CD8-positive, alpha-beta memory T cell (primary cell): ENCODE measurements at regions not wholly inside any gene's neighbourhood (a gene's known extent, or its start where the extent isn't known, plus 50 kb on each side); places are given as distances from the start of the nearest gene placed in this dataset.
A peak's percentile ranks its signal among the peaks of the same experiment; 100 is the strongest.

Experiments used
- CTCF ChIA-PET: fragments of 350-600 bp; sonication (Branson Sonifier 250); formaldehyde crosslinking; loops from one replicate; lab custom pipeline; 2021; ENCODE audit warnings: antibody characterized with exemption; lab: Charles Lee
- POLR2A ChIA-PET: fragments of 350-600 bp; sonication (Branson Sonifier 250); formaldehyde crosslinking; loops from one replicate; lab custom pipeline; 2021; ENCODE audit warnings: antibody characterized with exemption; lab: Charles Lee
- DNase-seq, 5 donors: peaks; one replicate each; pipeline versions ENCODE4 v3.0.0 to v3.0.0-alpha.2; 2020 to 2022; ENCODE audit warnings: mixed read lengths in 1 of 5
- H3K27ac ChIP-seq: one replicate; pipeline ENCODE4 v1.7.0; 2013; ENCODE audit warnings: low read depth, mild to moderate bottlenecking, low read length, moderate library complexity
- H3K27me3 ChIP-seq: 2 replicates; pipeline ENCODE4 v1.7.0; 2013; ENCODE audit warnings: low read length, mild to moderate bottlenecking; ENCODE audit not compliant: insufficient read depth, poor library complexity, severe bottlenecking
- H3K36me3 ChIP-seq: 2 replicates; pipeline ENCODE4 v1.7.0; 2013; ENCODE audit warnings: mild to moderate bottlenecking, low read length, moderate library complexity; ENCODE audit not compliant: insufficient read depth
- H3K4me1 ChIP-seq: 2 replicates; pipeline ENCODE4 v1.7.0; 2013; ENCODE audit warnings: mild to moderate bottlenecking, low read length, moderate library complexity; ENCODE audit not compliant: insufficient read depth
- H3K4me3 ChIP-seq: 2 replicates; pipeline ENCODE4 v1.7.0; 2013; ENCODE audit warnings: mild to moderate bottlenecking, low read length
- H3K9me3 ChIP-seq: 2 replicates; pipeline ENCODE4 v1.7.0; 2013; ENCODE audit warnings: mild to moderate bottlenecking, low read length
- H3K27ac Mint-ChIP-seq, 8 donors: one replicate each; pipeline ENCODE4 v1.8.0; 2020 to 2021; ENCODE audit warnings: mixed read lengths in 8 of 8, mild to moderate bottlenecking in 6 of 8, inconsistent platforms in 3 of 8, moderate library complexity in 3 of 8
- H3K27me3 Mint-ChIP-seq, 2 donors: one replicate each; pipeline ENCODE4 v1.8.0; 2020 to 2021; ENCODE audit warnings: mixed read lengths in 2 of 2, mild to moderate bottlenecking in 1 of 2, moderate library complexity in 1 of 2
- H3K36me3 Mint-ChIP-seq, 3 donors: one replicate each; pipeline ENCODE4 v1.8.0; 2020 to 2021; ENCODE audit warnings: mixed read lengths in 3 of 3, inconsistent platforms in 1 of 3, mild to moderate bottlenecking in 1 of 3
- H3K4me1 Mint-ChIP-seq, 3 donors: one replicate each; pipeline ENCODE4 v1.8.0; 2020 to 2021; ENCODE audit warnings: mixed read lengths in 3 of 3, inconsistent platforms in 1 of 3, mild to moderate bottlenecking in 1 of 3
- H3K4me3 Mint-ChIP-seq, 7 donors: one replicate each; pipeline ENCODE4 v1.8.0; 2020 to 2021; ENCODE audit warnings: mixed read lengths in 7 of 7, mild to moderate bottlenecking in 6 of 7, moderate library complexity in 4 of 7, inconsistent platforms in 2 of 7
- H3K9me3 Mint-ChIP-seq, 5 donors: one replicate each; pipeline ENCODE4 v1.8.0; 2020 to 2022; ENCODE audit warnings: mixed read lengths in 5 of 5, mild to moderate bottlenecking in 3 of 5, moderate library complexity in 2 of 5, inconsistent platforms in 1 of 5

DNA sequence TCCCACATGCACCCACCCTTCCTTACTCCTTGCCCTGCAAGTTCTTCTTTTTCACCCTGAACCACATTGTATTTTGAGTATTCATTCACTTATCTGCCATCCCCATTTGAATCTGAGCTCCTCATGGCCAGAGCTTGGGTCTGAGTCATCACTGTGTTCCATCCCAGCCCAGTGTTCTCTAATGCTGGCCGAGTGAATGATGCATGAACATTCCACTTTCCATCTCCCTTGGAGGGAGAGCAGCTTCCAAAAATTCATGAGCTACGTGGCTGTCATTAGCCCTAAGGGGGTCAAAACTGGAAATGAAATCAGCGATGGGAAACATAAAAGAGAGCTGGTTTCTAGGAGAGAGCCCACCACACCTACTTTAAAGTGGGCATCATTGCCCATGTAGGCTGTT, 187.0 kb upstream of the USP24 start:
- POLR2A ChIA-PET = no interaction called here
- H3K4me1 ChIP-seq = no peaks in the 10 kb centered on the region

DNA sequence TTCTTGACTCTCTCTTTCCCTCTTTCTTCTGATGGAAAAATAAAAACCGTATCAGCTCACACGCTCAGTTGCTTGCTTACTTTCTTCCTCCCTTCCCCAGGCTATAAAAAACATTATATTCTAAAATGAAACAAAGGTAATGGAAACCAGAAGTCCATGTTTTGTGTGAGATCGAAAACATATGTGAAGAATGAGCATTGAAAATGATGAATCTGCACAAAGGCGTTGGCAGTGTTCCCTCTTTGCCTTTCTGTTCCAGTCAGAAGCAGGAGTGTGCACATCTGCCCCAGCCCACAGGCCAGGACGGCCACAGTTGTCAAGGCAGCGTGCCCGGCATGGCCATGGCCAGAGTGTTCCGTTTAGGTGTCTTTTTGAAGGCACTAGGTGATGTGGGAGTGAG, 185.3 kb upstream of the USP24 start:
- H3K9me3 ChIP-seq = no peaks in the 10 kb centered on the region
- no peaks in the 10 kb centered on the region for H3K27me3 ChIP-seq
- Mint-ChIP-seq H3K9me3 (no peaks in the 10 kb centered on the region), H3K36me3 (no peaks in the 10 kb centered on the region), H3K27me3 (peaks cover 19 to 71% of the 10 kb centered on the region in 2 donors), H3K4me3 (no peak overlapping the region), H3K27ac (no peak overlapping the region), H3K4me1 (no peaks in the 10 kb centered on the region)
- ChIA-PET POLR2A (no interaction called here), CTCF (no interaction called here)
- no peak overlapping the region for H3K4me3 ChIP-seq
- DNase-seq = no peak
- H3K36me3 ChIP-seq = no peaks in the 10 kb centered on the region
- H3K4me1 ChIP-seq = no peaks in the 10 kb centered on the region
- no peak overlapping the region for H3K27ac ChIP-seq

More for the DNA sequence above, 187.0 kb upstream of the USP24 start:
- Histone ChIP-seq H3K27ac (no peak overlapping the region), H3K9me3 (no peaks in the 10 kb centered on the region), H3K36me3 (no peaks in the 10 kb centered on the region), H3K4me3 (no peak overlapping the region), H3K27me3 (no peaks in the 10 kb centered on the region)
- Mint-ChIP-seq H3K4me1 (no peaks in the 10 kb centered on the region), H3K27ac (no peak overlapping the region), H3K27me3 (peaks cover 19 to 71% of the 10 kb centered on the region in 2 donors), H3K4me3 (no peak overlapping the region), H3K36me3 (no peaks in the 10 kb centered on the region), H3K9me3 (no peaks in the 10 kb centered on the region)
- no peak for DNase-seq
- CTCF ChIA-PET = no interaction called here

DNA sequence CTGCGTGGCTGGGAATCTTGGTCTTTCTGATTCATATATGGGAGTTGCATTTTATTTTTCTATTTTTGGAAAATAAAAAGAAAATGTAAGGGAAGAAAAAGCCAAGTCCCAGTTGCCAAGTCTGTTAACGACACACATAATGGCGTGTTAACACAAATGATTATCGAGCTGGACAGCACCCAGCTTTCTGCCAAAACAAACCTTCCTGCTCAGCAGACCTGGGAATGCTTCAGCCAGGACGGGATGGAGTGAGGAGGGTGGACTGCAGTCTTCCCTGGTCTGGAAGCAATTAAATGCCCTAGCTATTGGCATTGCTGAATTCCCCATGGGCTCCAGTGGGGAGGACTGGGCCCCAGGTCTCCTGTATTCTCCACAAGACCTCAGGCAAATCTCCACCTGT, 184.2 kb upstream of the USP24 start:
- H3K27ac ChIP-seq = no peak overlapping the region
- Mint-ChIP-seq H3K36me3 (no peaks in the 10 kb centered on the region), H3K27me3 (peaks cover 17 to 65% of the 10 kb centered on the region in 2 donors), H3K4me3 (no peak overlapping the region), H3K4me1 (no peaks in the 10 kb centered on the region), H3K27ac (no peak overlapping the region), H3K9me3 (peaks cover 0 to 4% (median 4%) of the 10 kb centered on the region in 5 donors)
- H3K36me3 ChIP-seq = no peaks in the 10 kb centered on the region
- H3K9me3 ChIP-seq = no peaks in the 10 kb centered on the region
- no peaks in the 10 kb centered on the region for H3K27me3 ChIP-seq
- CTCF ChIA-PET = no interaction called here
- H3K4me1 ChIP-seq = no peaks in the 10 kb centered on the region
- POLR2A ChIA-PET = no interaction called here
- no peak overlapping the region for H3K4me3 ChIP-seq
- DNase-seq = no peak

DNA sequence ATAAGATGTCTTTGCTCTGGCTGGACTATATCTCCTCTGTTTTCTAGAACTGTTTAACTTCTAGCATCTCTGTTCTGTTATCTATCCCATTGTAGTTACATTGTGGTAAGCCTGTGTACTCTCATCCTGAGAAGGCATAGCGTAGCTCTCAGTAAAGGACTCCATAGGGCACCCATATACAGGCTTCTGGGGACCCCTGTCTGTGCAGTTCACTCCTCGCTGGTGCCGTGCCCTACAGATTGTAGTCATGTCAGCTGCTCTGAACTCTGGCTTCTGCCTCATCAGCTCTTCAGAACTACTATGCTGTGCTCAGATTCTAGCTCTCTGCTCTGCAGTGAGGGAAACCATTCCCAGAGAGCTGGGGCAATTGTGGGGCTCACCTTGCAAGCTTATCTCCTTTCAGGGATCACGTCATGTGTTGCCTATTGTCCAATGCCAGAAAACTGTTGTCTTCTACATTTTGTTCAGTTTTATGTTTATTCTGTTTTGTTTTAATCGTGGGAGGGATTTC, 181.3 kb upstream of the USP24 start:
- POLR2A ChIA-PET = no interaction called here
- peaks cover 0 to 12% (median 6%) of the 10 kb centered on the region in 5 donors for H3K9me3 Mint-ChIP-seq
- Histone ChIP-seq H3K36me3 (no peaks in the 10 kb centered on the region), H3K27ac (no peak overlapping the region), H3K27me3 (no peaks in the 10 kb centered on the region), H3K4me1 (no peaks in the 10 kb centered on the region), H3K9me3 (no peaks in the 10 kb centered on the region), H3K4me3 (no peak overlapping the region)
- DNase-seq = no peak
- peaks cover 14 to 53% of the 10 kb centered on the region in 2 donors for H3K27me3 Mint-ChIP-seq
- CTCF ChIA-PET = no interaction called here
- no peak overlapping the region for H3K27ac Mint-ChIP-seq
- peaks cover 0 to 5% (median 2%) of the 10 kb centered on the region in 3 donors for H3K36me3 Mint-ChIP-seq
- no peak overlapping the region for H3K4me3 Mint-ChIP-seq
- H3K4me1 Mint-ChIP-seq = no peaks in the 10 kb centered on the region

DNA sequence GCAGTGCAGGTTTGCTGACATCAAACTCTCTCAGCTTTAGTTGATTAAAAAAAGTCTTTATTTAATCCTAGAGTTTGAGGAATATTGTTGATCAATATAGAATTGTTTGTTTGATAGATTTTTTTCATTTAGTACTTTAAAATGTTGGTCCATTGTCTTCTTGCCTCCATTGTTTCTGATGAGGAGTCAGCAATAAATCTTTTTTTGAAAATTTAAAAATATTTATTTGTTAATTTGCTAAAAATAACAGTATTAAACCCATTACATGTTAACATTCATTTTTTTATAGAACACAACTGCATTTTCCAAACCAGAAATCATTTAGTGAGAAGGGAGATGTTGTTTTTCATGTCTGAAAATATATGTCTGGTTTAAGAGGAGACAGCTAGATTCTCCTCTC, 173.8 kb upstream of the USP24 start:
- DNase-seq = no peak
- CTCF ChIA-PET = no interaction called here
- Histone ChIP-seq H3K36me3 (no peaks in the 10 kb centered on the region), H3K9me3 (no peaks in the 10 kb centered on the region), H3K27ac (no peak overlapping the region), H3K4me1 (no peaks in the 10 kb centered on the region), H3K27me3 (no peaks in the 10 kb centered on the region), H3K4me3 (no peak overlapping the region)
- H3K27ac Mint-ChIP-seq = no peak overlapping the region
- H3K4me1 Mint-ChIP-seq = no peaks in the 10 kb centered on the region
- POLR2A ChIA-PET = no interaction called here
- peaks cover 0 to 8% (median 2%) of the 10 kb centered on the region in 3 donors for H3K36me3 Mint-ChIP-seq
- peaks cover 4 to 15% of the 10 kb centered on the region in 2 donors for H3K27me3 Mint-ChIP-seq
- H3K9me3 Mint-ChIP-seq = peaks cover 0 to 8% (median 4%) of the 10 kb centered on the region in 5 donors
- no peak overlapping the region for H3K4me3 Mint-ChIP-seq

DNA sequence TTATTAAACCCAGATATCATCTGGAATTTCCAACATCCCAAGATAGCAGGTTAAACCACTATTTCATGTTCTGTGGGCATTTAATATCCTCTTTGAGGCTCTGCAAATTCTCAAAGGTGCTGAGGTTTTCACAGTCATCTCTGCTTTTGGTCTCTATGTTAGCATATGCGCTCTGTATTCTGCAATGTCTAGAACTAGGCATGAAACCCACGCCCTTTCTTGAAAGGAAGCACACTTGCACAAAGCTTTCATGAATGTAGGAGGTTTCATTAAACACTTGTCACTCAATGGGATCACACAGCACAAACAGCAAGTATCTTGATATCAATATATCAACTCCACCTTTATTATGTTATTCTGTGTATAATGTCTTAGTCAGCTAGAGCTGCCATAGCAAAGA, 172.0 kb upstream of the USP24 start:
- CTCF ChIA-PET = no interaction called here
- no peaks in the 10 kb centered on the region for H3K27me3 ChIP-seq
- H3K4me3 Mint-ChIP-seq = no peak overlapping the region
- H3K36me3 Mint-ChIP-seq = peaks cover 0 to 4% (median 0%) of the 10 kb centered on the region in 3 donors
- H3K9me3 Mint-ChIP-seq = peaks cover 0 to 8% (median 3%) of the 10 kb centered on the region in 5 donors
- no peak overlapping the region for H3K27ac Mint-ChIP-seq
- H3K27me3 Mint-ChIP-seq = peaks cover 4 to 13% of the 10 kb centered on the region in 2 donors
- no peaks in the 10 kb centered on the region for H3K9me3 ChIP-seq
- POLR2A ChIA-PET = no interaction called here
- no peaks in the 10 kb centered on the region for H3K4me1 ChIP-seq
- no peak overlapping the region for H3K27ac ChIP-seq
- no peak for DNase-seq
- H3K4me1 Mint-ChIP-seq = no peaks in the 10 kb centered on the region
- no peaks in the 10 kb centered on the region for H3K36me3 ChIP-seq
- no peak overlapping the region for H3K4me3 ChIP-seq

DNA sequence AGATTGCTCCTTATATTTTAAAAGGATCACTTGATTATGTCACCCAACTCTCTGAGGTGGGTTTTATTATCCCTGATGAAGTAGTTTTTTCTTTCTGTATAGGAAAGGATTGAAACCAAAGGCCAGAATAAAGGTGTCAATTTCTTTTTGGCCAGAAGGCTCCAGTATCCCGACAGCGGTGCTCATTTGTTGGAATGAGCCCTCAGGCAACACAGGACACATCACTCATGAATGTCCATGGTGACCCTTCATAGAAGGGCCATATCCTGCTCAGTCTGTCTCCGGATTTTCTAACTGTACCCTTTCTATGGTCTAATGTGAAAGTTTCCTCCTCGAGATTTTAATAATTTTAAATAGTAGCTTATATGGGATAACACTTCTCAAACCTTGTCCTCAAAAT, 171.3 kb upstream of the USP24 start:
- H3K36me3 ChIP-seq = no peaks in the 10 kb centered on the region
- no peaks in the 10 kb centered on the region for H3K27me3 ChIP-seq
- peaks cover 4 to 8% of the 10 kb centered on the region in 2 donors for H3K27me3 Mint-ChIP-seq
- no peaks in the 10 kb centered on the region for H3K9me3 ChIP-seq
- H3K36me3 Mint-ChIP-seq = peaks cover 0 to 4% (median 0%) of the 10 kb centered on the region in 3 donors
- H3K9me3 Mint-ChIP-seq = peaks cover 0 to 8% (median 3%) of the 10 kb centered on the region in 5 donors
- no peak overlapping the region for H3K27ac Mint-ChIP-seq
- no peak overlapping the region for H3K4me3 ChIP-seq
- CTCF ChIA-PET = no interaction called here
- H3K4me1 Mint-ChIP-seq = no peaks in the 10 kb centered on the region
- DNase-seq = no peak
- H3K4me3 Mint-ChIP-seq = no peak overlapping the region
- no peak overlapping the region for H3K27ac ChIP-seq
- POLR2A ChIA-PET = no interaction called here
- no peaks in the 10 kb centered on the region for H3K4me1 ChIP-seq

DNA sequence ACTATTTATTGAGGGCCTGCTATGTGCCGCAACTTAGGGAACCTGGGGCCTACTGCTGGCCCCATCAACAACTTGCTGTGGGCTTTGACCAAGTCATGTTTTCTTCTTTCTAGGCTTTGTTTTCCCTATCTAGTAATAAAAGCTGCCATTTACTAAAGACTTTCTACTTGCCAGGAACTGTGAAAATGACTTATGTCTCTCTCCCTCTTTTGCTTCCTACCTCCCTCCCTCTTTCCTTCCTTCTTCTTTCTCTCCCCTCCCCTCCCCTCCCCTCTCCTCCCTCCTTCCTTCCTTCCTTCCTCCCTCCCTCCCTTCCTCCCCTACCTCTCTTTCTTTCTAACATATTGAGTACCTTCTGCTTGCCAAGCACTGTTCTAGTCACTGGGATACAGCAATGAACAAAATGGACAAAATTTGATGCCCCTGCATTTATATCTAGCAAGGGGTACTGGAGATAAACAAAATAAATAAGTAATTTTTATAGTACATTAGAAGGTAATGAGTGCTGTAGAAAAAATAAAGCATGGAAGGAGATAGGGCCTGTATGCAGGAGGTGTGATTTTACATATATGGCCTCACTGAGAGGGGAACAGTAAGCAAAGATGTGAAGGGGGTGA, 170.3 kb upstream of the USP24 start:
- peaks cover 0 to 4% (median 0%) of the 10 kb centered on the region in 3 donors for H3K36me3 Mint-ChIP-seq
- H3K27ac Mint-ChIP-seq = peak overlapping the region in 2 of 8 donors; percentile 5 to 61
- H3K36me3 ChIP-seq = no peaks in the 10 kb centered on the region
- H3K4me1 Mint-ChIP-seq = no peaks in the 10 kb centered on the region
- no peaks in the 10 kb centered on the region for H3K4me1 ChIP-seq
- H3K4me3 Mint-ChIP-seq = no peak overlapping the region
- no peak overlapping the region for H3K27ac ChIP-seq
- no peaks in the 10 kb centered on the region for H3K9me3 ChIP-seq
- ChIA-PET CTCF (no interaction called here), POLR2A (no interaction called here)
- H3K4me3 ChIP-seq = no peak overlapping the region
- no peaks in the 10 kb centered on the region for H3K27me3 ChIP-seq
- H3K9me3 Mint-ChIP-seq = peaks cover 0 to 6% (median 1%) of the 10 kb centered on the region in 5 donors
- peaks cover 0 to 2% of the 10 kb centered on the region in 2 donors for H3K27me3 Mint-ChIP-seq
- DNase-seq = no peak
